Fibroblast of gingiva (primary cell): ENCODE measurements at regions not wholly inside any gene's neighbourhood (a gene's known extent, or its start where the extent isn't known, plus 50 kb on each side); places are given as distances from the start of the nearest gene placed in this dataset.
A peak's percentile ranks its signal among the peaks of the same experiment; 100 is the strongest.

Source experiments
- DNase-seq: peaks from one replicate; pipeline ENCODE4 v3.0.0-alpha.2; 2011; ENCODE audit warnings: low read depth

DNA sequence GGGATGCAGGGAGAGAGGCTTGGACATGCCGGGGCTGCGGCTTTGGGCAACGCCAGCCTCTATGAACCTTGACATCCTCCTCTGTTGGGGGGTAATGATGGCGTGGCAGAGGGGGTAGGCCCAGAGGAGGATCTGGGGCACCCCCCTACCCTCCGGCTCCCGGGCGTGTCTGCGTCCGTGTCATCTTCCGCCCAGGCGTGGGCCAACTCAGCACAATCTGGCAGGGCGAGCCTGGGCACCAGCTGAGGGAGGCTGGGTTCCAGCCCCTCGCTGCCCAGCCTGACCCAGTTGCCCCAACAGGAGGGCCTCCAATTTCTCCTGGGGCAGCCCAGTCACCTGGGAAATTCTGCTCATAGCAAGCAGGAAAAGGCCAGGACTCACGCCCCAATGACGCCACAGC, 62.9 kb upstream of the IL17B start:
- no peak for DNase-seq

DNA sequence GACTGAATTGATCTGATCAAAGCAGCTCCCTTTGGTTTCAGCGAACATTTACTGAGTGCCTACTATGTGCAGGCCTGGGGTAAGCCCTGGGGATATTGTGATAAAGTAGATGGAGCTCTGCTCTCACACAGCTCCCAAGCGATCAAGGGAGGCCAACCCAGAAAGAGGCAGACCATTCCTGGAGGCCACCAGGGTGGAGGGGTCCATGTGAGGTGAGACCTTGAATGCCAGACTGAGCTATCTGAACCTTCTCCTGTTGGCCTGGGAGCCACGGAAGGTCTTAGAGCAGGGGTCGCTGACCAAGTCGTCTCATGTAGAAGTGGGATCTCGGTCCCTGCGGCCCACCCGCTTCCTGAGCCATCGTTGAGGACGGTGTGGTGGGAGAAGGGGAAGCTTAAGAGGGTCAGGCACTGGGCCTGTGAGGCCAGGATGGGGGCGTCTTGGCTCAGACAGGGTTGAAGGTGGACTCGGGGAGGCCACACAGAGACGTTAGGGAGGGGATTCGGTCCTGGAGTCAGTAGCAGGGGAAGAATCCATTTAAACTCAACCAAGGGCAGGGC, 62.2 kb upstream of the IL17B start:
- no peak for DNase-seq

DNA sequence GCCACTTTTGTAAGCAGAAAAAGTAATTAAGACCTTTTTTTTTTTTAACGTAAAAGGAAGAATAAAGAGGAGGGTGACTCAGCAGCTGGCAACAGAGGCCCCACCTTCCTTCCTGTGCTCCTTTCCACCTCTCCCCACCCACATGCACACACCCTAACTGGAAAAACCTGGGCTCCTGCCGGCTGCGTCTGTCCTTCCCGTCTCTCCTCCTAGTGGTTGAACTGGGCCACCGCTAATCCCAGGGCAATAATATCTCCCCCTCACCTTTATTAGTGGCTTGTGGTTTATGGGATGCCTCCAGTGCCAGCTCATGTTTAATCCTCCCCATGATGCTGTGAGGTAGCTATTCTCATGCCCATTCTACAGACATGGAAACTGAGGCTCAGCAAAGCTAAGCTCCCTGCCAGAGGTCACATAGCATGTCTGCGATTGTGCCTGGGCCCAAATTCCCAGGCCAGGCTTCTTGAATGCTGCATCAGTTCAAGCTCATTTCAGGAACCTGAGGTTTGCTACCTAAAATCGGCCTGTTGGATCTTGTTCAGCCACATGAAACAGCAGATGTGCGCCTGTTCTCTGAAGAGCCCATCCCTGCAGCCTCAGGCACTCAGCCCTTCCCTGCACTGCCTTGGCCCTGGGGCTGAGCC, 60.9 kb upstream of the IL17B start:
- DNase-seq: no peak

DNA sequence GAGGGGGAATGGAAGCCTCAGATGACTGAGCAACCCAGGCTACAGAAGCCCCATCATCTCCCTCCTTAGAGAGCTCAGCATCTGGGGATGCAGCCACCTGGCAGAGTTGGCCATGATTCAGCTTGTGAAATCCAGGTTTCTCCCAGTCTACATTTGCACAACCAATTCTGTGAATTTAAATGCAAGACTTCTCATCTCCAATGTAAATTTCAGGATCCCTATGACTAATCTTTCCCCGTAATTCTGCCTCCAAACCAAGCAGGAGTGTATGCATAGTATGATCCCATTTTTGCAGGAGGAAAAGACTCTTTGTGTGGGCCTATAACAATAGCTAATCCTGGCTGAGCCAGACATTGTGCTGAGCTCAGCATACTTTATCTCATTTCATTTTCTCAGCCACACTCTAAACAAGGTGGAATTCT, 59.6 kb upstream of the IL17B start:
- DNase-seq: no peak

DNA sequence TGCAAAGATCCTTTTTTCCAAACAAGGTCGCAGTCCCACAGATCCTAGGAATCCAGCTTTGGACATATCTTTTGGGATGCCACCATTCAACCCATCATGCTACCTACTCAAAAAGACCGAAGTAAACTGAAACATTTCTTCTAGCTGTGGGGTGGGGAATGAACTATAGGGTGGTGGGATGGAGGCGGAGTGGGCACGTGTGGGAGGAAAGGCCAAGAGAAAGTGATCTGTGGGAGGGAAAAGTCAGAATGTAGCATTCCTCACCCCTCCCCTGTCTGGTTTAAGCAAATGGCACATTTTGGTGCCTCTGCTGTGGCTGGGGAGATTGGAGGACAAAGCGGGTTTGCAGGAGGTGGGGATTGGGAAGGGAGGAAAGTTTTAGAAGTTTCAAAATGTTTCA, 59.2 kb upstream of the IL17B start:
- no peak for DNase-seq

DNA sequence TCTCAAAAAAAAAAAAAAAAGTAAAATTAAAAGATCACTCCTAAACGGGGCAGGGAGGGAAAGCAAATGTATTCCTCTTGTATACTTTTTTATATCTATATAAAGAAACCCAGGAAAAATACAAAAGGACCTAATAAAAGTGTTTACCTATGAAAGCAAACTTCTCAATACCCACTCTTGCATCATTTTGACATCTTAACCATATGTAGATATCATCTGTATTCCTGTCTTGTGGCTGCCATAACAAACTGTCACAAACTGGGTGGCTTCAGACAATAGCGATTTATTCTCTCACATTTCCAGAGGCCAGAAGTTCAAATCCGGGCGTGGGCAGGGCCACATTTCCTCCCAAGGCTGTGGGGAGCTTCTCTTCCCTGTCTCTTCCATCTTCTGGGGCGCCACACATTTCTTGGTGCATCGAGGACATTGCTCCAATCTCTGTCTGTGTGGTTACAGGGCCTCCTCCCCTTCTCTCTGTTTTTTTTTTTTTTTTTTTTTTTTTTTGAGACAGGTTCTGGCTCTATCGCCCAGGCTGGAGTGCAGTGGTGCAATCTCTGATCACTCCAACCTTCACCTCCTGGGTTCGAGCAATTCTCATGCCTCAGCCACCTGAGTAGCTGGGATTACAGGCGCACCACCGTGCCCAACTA, 58.4 kb upstream of the IL17B start:
- no peak for DNase-seq

DNA sequence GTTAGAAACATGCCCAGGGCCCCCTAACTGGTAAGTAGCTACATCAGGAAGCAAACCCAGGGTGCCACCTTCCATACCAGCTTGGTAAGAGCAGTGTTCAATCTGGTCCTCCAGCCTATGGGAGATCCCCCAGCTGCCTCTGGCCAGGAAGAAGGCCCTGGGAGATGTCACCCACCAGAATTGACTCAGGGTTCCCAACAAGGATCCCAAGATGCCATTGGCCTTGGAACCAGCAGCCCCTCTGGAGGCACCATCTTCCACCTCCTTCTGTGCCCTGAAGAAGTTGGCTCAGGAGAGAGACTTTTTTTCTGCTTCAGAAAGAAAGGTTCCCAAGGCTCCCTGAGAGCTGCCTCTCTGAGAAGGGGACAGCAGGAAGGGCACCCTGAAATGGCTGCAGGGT, 56.6 kb upstream of the IL17B start:
- no peak for DNase-seq

DNA sequence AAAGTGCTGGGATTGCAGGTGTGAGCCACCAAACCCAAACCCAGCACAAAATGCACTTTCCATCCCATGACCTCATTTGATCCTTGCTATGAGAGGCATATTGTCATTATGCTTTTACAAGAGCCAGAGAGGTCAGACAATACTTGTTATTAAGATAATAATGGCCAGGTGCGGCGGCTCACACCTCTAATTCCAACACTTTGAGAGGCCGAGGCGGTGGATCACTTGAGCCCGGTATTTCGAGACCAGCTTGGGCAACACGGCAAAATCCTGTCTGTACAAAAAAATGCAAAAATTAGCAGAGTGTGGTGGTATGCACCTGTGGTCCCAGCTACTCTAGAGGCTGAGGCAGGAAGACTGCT, 55.9 kb upstream of the IL17B start:
- no peak for DNase-seq

DNA sequence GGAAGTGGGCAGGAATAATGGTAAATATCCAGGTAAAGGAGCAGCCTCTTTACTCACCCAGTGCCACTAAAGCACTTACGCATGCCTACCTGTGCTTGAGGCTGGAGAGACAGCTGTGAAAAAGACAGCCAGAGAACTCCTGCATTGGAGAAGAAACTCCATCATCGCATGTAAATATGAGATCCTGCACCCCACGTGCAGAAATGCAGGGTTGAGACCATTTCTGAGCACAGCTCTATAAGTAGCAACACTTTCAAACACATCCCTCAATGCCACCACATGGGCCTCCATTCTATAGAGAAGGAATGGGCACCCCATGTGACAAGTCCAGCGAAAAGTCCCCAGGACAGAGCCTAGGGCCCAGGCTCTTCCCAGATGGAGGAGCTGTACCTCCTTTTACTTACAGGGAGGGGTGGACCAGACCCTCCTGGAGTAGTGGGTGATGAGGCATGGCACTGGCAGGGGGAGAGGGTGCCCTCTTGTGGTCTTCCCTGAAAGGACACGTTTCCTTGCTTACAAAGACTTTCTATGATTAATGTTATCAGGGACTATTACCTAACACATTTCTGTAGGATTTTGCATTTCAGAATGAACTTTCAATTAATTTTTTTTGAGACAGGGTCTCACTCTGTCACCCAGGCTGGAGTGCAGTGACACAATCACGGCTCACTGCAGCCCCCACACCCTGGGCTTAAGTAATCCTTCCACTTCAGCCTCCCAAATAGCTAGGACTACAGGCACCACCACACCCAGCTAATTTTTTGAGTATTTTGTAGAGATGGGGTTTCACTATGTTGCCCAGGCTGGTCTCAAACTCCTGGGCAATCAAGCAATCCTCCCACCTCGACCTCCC, 55.3 kb upstream of the IL17B start:
- DNase-seq: peak; percentile 47

DNA sequence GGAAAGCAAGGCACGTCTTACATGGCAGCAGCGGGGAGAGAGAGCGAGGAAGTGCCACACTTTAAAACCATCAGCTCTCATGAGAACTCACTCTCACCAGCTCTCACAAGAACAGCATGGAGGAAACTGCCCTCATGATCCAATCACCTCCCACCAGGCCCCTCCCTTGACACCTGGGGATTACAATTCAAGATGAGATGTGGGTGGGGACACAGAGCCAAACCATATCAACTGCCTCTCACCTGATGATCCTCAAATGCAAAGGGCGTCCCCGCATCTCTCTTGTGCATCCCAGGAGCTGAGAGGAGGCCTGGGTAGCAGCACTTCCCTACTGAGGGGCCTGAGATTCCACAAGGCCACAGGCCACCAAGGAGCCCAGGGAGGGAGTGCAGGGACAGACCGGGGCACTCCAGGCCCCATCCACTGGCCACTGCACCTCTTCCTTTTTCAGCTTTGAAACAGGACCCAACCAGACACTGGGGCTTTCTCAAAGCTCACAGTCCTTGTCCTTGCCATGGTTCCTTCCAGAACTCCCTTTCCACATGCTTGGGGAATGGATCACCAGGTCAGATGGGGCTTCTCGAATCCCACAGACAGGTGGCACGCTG, 54.5 kb upstream of the IL17B start:
- DNase-seq: no peak

DNA sequence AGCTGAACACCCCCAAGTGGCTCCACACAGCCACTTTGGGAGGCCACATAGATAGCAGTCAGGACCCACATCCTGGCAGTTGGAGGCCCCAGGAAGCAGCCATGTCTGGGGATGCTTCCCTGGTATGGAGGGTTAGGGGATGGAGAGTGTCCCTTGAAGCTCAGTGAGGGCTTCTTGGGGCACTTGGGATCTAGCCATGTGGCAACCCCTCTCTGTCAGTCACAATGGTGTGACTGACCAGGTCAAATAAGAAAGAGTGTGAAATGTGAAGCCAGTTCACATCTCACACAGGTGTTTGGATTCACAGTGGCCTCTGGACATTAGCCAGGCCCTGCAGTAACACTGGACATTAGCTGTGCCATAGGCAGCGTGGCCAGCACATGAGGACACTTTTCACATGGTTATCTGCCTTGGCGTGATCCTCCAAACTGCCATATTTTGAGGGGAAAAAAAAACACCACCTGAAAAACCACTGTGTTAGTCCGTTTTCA, 53.9 kb upstream of the IL17B start:
- DNase-seq: no peak

DNA sequence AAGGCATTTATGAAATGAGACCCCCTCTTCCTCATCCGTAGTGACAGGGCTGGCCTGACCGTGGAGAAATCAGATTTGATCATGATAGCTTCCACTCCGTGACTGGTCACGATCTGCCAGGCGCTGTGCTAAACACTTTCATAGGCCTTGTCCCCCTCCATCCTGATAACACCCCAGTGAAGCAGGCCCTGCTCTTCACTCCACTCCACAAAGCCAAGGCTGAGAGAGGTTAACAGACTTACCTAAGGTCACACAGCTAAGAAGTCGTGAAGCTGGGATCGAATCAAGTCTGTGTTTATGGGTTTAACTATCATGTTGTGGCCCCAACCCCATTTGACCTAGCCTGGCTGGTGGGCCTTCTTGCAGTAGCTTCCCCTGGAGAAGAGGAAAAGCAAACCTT, 53.3 kb upstream of the IL17B start:
- no peak for DNase-seq

DNA sequence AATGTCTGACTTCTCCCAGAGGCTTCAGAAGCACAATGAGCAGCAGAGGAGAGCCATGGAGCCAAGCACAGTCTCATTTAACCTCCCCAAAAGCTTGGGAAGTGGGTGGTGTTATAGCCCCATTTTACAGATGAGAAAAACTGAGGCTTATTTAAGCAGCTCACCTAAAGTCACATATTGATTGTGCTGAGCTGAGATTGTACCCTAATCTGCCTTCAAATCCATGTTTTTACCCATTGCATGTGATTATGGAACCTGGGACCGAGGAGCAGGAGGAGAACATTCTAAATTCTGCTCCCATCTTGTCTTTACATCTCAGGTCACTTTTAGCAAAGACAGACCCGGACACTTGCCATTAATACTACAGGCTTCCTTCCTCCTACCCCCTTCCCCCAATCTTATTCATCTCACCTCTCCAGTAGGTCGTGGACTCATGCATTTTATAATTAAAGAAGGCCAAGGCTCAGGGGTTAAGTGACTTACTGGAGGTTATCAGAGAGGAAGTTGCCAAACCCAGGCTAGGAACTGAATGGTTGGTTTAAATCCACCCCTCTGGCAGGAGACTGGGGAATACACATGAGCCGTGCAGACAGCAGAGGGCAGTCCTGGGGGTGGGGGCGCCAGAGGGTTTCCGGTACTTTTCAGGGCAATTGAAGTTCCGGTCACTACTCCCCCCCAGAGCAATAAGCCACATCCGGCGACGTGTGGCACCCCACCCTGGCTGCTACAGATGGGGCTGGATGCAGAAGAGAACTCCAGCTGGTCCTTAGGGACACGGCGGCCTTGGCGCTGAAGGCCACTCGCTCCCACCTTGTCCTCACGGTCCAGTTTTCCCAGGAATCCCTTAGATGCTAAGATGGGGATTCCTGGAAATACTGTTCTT, 51.0 kb upstream of the IL17B start:
- DNase-seq: no peak
